GM12875 (cell line): ENCODE measurements at regions not wholly inside any gene's neighbourhood (a gene's known extent, or its start where the extent isn't known, plus 50 kb on each side); places are given as distances from the start of the nearest gene placed in this dataset.

Experiments used
- H3K4me3 ChIP-seq: one replicate; pipeline ENCODE4 v1.5.1; 2011; ENCODE audit warnings: low read depth, low read length, control low read depth
- CTCF ChIP-seq: IDR thresholded peaks from 2 replicates; pipeline ENCODE4 v1.5.1; 2011; ENCODE audit warnings: low read depth, mild to moderate bottlenecking, control low read depth, inconsistent platforms, low read length, moderate library complexity, borderline replicate concordance; ENCODE audit not compliant: insufficient read depth

GRCh38 chr10:57743711-57744110 is 524.0 kb downstream of the IPMK start:
- no peak for TF ChIP-seq CTCF
- H3K4me3 ChIP-seq: no peak overlapping the region

GRCh38 chr10:57741751-57742150 is 525.9 kb downstream of the IPMK start:
- no peak for TF ChIP-seq CTCF
- H3K4me3 ChIP-seq: no peak overlapping the region

GRCh38 chr10:57723305-57723704 is 544.4 kb downstream of the IPMK start:
- H3K4me3 ChIP-seq: no peak overlapping the region
- no peak for TF ChIP-seq CTCF

- TF ChIP-seq CTCF: no peak
- no peak overlapping the region for H3K4me3 ChIP-seq
Observed at GRCh38 chr10:57716884-57717283, 550.8 kb downstream of the IPMK start.

GRCh38 chr10:57715233-57715632 is 552.5 kb downstream of the IPMK start:
- no peak overlapping the region for H3K4me3 ChIP-seq
- TF ChIP-seq CTCF: no peak

GRCh38 chr10:57707300-57707658 is 560.4 kb downstream of the IPMK start:
- no peak overlapping the region for H3K4me3 ChIP-seq
- no peak for TF ChIP-seq CTCF

GRCh38 chr10:57706576-57707299 is 561.0 kb downstream of the IPMK start:
- H3K4me3 ChIP-seq: no peak overlapping the region

More at GRCh38 chr10:57706576-57707299, 561.0 kb downstream of the IPMK start:
- TF ChIP-seq CTCF: no peak
